HCT116 (cell line): ENCODE measurements at regions not wholly inside any gene's neighbourhood (a gene's known extent, or its start where the extent isn't known, plus 50 kb on each side); places are given as distances from the start of the nearest gene placed in this dataset.

Source experiments
- ATAC-seq: fragments of 200-7000 bp; cut with Tn5 transposase; 2 replicates; pipeline ENCODE4 v1.9.1; 2020; ENCODE audit warnings: mild to moderate bottlenecking, moderate library complexity
- BruUV-seq: library from RNA; stranded (reverse); fragments of 400-500 nt; replicated peaks from 2 replicates; lab custom pipeline; 2021; lab: Mats Ljungman, UMichigan
- CTCF ChIA-PET: fragments of 300-600 bp; sonication (Branson Sonifier 250); formaldehyde crosslinking; loops from one replicate; lab custom pipeline; 2021; ENCODE audit warnings: antibody characterized with exemption; lab: Charles Lee
- POLR2A ChIA-PET: fragments of 300-600, 350-600 bp; sonication (Branson Sonifier 250); formaldehyde crosslinking; loops from one replicate; lab custom pipeline; 2021; ENCODE audit warnings: antibody characterized with exemption; lab: Charles Lee
- RAD21 ChIA-PET, 2 experiments: fragments of 300-600 bp; sonication (Branson Sonifier 250); formaldehyde crosslinking; loops; one replicate each; lab custom pipeline; 2023; ENCODE audit warnings: low total read pairs in 2 of 2; ENCODE audit not compliant: uncharacterized antibody in 2 of 2, unreplicated experiment in 2 of 2, low non-redundant PET in 1 of 2; lab: Charles Lee
- DNase-seq: peaks from one replicate; pipeline ENCODE4 v3.0.0-alpha.2; 2010; ENCODE audit warnings: low read depth, low spot score
- H2AFZ ChIP-seq: fragments of 200-600 bp; shearing (Covaris generic), sonication (generic); 2 replicates; pipeline ENCODE4 v1.6.1; 2017; ENCODE audit warnings: low read depth, mixed run types, mixed read lengths, antibody characterized with exemption, low read length; ENCODE audit not compliant: poor library complexity, severe bottlenecking
- H3K27ac ChIP-seq: 2 replicates; pipeline ENCODE4 v1.5.1; 2012; ENCODE audit warnings: low read depth, low read length
- H3K27me3 ChIP-seq: fragments of 200-600 bp; sonication (generic); 2 replicates; pipeline ENCODE4 v1.6.1; 2016; ENCODE audit warnings: mixed run types, low read length, mixed read lengths; ENCODE audit not compliant: insufficient read depth
- H3K36me3 ChIP-seq, 2 experiments: fragments of 200-500 bp in 1 of 2; fragments of 200-600 bp in 1 of 2; sonication (Bioruptor generic) in 1 of 2; sonication (generic) in 1 of 2; 2 replicates each; pipeline versions ENCODE4 v1.5.1 to v1.6.1; 2014 to 2016; ENCODE audit warnings: low read length in 2 of 2, inconsistent platforms in 1 of 2, mixed read lengths in 1 of 2, mixed run types in 1 of 2; ENCODE audit not compliant: insufficient read depth in 2 of 2, control insufficient read depth in 1 of 2
- H3K4me1 ChIP-seq, 2 experiments: fragments of 200-600 bp in 1 of 2; sonication (generic) in 1 of 2; 2 replicates each; pipeline versions ENCODE4 v1.5.1 to v1.6.1; 2012 to 2017; ENCODE audit warnings: low read length in 2 of 2, inconsistent platforms in 1 of 2, mild to moderate bottlenecking in 1 of 2, mixed read lengths in 1 of 2, mixed run types in 1 of 2, moderate library complexity in 1 of 2; ENCODE audit not compliant: insufficient read depth in 2 of 2, control insufficient read depth in 1 of 2
- H3K4me2 ChIP-seq: fragments of 200-600 bp; sonication (generic); 2 replicates; pipeline ENCODE4 v1.6.1; 2017; ENCODE audit warnings: mixed run types, low read length, mixed read lengths
- H3K4me3 ChIP-seq, 2 experiments: fragments of 200-600 bp in 1 of 2; sonication (generic) in 1 of 2; replicated peaks in 1 of 2; 2 replicates each; pipeline ENCODE4 v1.5.1; 2011 to 2016; ENCODE audit warnings: low read length in 2 of 2, control low read depth in 1 of 2, low read depth in 1 of 2, mild to moderate bottlenecking in 1 of 2, mixed read lengths in 1 of 2, mixed run types in 1 of 2
- H3K79me2 ChIP-seq: fragments of 200-600 bp; sonication (generic); 2 replicates; pipeline ENCODE4 v1.6.1; 2017; ENCODE audit warnings: mild to moderate bottlenecking, mixed run types, low read length, moderate library complexity, mixed read lengths; ENCODE audit not compliant: insufficient read depth
- H3K9ac ChIP-seq: fragments of 200-600 bp; sonication (generic); 2 replicates; pipeline ENCODE4 v1.6.1; 2016; ENCODE audit warnings: low read length, mixed read lengths
- H3K9me2 ChIP-seq: fragments of 200-600 bp; sonication (generic), shearing (Covaris generic); 2 replicates; pipeline ENCODE4 v1.6.1; 2017; ENCODE audit warnings: mixed run types, mild to moderate bottlenecking, moderate library complexity; ENCODE audit not compliant: insufficient read depth
- H3K9me3 ChIP-seq, 2 experiments: fragments of 200-500 bp in 1 of 2; fragments of 200-600 bp in 1 of 2; sonication (Bioruptor generic) in 1 of 2; sonication (generic) in 1 of 2; 2 replicates each; pipeline ENCODE4 v1.6.1; 2014 to 2017; ENCODE audit warnings: low read length in 2 of 2, mixed read lengths in 2 of 2, inconsistent platforms in 1 of 2, low read depth in 1 of 2, mild to moderate bottlenecking in 1 of 2, mixed run types in 1 of 2, moderate library complexity in 1 of 2; ENCODE audit not compliant: control insufficient read depth in 1 of 2, insufficient read depth in 1 of 2
- H4K20me1 ChIP-seq: fragments of 200-600 bp; sonication (generic), shearing (Covaris generic); 2 replicates; pipeline ENCODE4 v1.6.1; 2017; ENCODE audit warnings: mixed run types, mild to moderate bottlenecking, moderate library complexity; ENCODE audit not compliant: insufficient read depth
- ATF3 ChIP-seq: IDR thresholded peaks from 2 replicates; pipeline ENCODE4 v1.6.1; 2012
- CBX3 ChIP-seq: IDR thresholded peaks from 2 replicates; pipeline ENCODE4 v1.6.1; 2012; ENCODE audit warnings: low read depth
- POLR2A ChIP-seq: IDR thresholded peaks from 2 replicates; pipeline ENCODE4 v1.7.0; 2011; ENCODE audit warnings: borderline replicate concordance; ENCODE audit not compliant: insufficient read depth, insufficient read length; ENCODE audit errors: extremely low read depth
- POLR2AphosphoS5 ChIP-seq: IDR thresholded peaks from 2 replicates; pipeline ENCODE4 v1.6.1; 2011; ENCODE audit warnings: mild to moderate bottlenecking, low read depth, low read length, moderate library complexity
- RAD21 ChIP-seq: IDR thresholded peaks from 2 replicates; pipeline ENCODE4 v1.6.1; 2012; ENCODE audit warnings: low read depth, mild to moderate bottlenecking
- REST ChIP-seq: IDR thresholded peaks from 2 replicates; pipeline ENCODE4 v1.6.1; 2012; ENCODE audit warnings: low read depth
- SIN3A ChIP-seq: IDR thresholded peaks from 2 replicates; pipeline ENCODE4 v1.6.1; 2012; ENCODE audit warnings: low read depth
- SP1 ChIP-seq: IDR thresholded peaks from 2 replicates; pipeline ENCODE4 v1.6.1; 2012; ENCODE audit warnings: low read depth
- SRF ChIP-seq: IDR thresholded peaks from 2 replicates; pipeline ENCODE4 v1.6.1; 2012; ENCODE audit warnings: low read depth
- TCF7L2 ChIP-seq: IDR thresholded peaks from 2 replicates; pipeline ENCODE4 v1.7.0; 2011; ENCODE audit warnings: borderline replicate concordance, inconsistent platforms; ENCODE audit not compliant: insufficient read depth, insufficient read length; ENCODE audit errors: extremely low read depth
- intact Hi-C: fragments of 100-400 bp; cut with micrococcal nuclease; formaldehyde crosslinking; loops from 2 replicates; pipeline ENCODE4 v1.10.0; 2022

- TF ChIP-seq REST (no peak), POLR2A (no peak), POLR2AphosphoS5 (no peak), CBX3 (no peak), SIN3A (no peak), RAD21 (no peak), TCF7L2 (no peak), SP1 (no peak), ATF3 (no peak)
Measured at GRCh38 chr9:88658311-88658822, 123.4 kb downstream of the NXNL2 start (continued).

- DNase-seq (no peak), ATAC-seq (no peak)
- intact Hi-C loops = no loop called here
- no peak overlapping the region for H3K4me3 ChIP-seq
- H2AFZ ChIP-seq = no peak overlapping the region
- H3K36me3 ChIP-seq = no peaks in the 10 kb centered on the region
- no peaks in the 10 kb centered on the region for H3K9me3 ChIP-seq
- H3K27ac ChIP-seq = no peak overlapping the region
- H3K27me3 ChIP-seq = no peaks in the 10 kb centered on the region
- BruUV-seq = no TSS peak
- no peak overlapping the region for H3K4me2 ChIP-seq
- no peaks in the 10 kb centered on the region for H3K9me2 ChIP-seq
- no peaks in the 10 kb centered on the region for H3K4me1 ChIP-seq
- CTCF ChIA-PET = no interaction called here
- H4K20me1 ChIP-seq = no peaks in the 10 kb centered on the region
- POLR2A ChIA-PET = no interaction called here
- no peak overlapping the region for H3K9ac ChIP-seq
- no peak for TF ChIP-seq CBX3
- TF ChIP-seq SRF = no peak
- TF ChIP-seq POLR2AphosphoS5 = no peak
- RAD21 ChIA-PET = no interaction called here
- H3K79me2 ChIP-seq = no peaks in the 10 kb centered on the region
Measured at GRCh38 chr9:88659126-88659525, 124.1 kb downstream of the NXNL2 start.
